GM19397 (cell line): ENCODE measurements at regions not wholly inside any gene's neighbourhood (a gene's known extent, or its start where the extent isn't known, plus 50 kb on each side); places are given as distances from the start of the nearest gene placed in this dataset.

ENCODE experiments used
- ATAC-seq: cut with Tn5 transposase; IDR thresholded peaks from one replicate; pipeline ENCODE4 v1.9.1; 2021; ENCODE audit warnings: mild to moderate bottlenecking, moderate library complexity; ENCODE audit not compliant: unreplicated experiment

DNA sequence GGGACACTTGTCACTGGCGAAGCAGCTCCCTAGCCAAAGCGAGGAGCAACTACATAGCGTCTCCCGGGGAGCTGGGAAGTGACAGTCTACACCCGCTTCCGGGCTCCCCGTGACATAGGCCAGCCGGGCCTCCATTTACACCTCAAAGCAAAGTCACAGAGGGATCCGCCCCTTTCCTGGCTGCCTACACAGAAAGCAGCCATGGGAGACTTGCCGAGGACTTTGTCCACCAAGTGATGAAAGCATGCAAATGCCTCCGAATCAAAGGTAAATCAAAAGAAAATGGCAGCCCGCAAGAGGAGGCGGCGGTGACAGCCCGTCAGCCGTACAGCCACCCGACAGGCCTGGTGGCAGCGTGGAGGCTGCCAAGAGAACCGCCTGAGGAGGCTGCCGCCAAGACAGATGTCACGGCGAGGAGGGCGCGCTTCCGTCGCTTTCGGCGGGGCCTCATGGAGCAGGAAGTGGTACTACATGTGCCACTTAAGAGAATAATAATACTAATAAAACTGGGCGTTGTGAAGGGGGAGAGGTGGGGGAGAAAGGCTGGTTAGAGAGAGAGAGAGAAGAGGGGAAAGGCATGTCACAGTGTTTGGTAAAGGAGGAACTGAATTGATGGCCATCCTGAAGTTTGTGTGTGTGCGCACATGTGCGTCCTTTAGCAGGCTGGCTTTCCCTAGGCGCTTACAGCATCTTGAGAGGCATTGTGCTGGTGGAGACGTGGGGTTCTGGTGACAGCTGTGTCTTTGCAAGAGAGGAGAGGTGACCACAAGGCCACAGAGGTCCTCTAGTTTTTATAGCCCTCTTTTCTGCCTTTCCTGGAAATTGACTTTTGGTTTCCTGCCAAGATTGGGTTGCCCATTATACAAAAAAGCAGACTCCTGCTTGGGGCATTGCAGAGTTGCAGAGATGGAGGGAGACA is 661.7 kb downstream of the VRK1 start:
- no peak for ATAC-seq

DNA sequence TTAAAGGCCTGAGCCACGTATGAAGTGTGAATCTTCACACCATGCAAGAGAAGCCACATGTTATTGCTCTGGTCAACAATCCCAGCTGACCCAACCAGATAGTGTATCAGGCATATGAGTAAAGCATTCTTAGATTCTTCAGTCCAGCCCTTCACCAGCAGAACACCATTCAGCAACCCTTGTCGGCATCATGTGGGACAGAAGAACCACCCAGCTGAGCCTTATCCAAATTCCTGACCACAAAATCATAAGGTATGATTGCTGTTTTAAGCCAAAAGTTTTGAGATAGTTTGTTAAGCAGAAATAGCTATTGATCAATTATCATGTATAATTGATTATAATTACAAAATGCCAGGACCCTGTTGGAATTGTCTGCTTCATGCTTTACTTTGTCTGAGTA is 664.9 kb downstream of the VRK1 start:
- ATAC-seq = no peak

DNA sequence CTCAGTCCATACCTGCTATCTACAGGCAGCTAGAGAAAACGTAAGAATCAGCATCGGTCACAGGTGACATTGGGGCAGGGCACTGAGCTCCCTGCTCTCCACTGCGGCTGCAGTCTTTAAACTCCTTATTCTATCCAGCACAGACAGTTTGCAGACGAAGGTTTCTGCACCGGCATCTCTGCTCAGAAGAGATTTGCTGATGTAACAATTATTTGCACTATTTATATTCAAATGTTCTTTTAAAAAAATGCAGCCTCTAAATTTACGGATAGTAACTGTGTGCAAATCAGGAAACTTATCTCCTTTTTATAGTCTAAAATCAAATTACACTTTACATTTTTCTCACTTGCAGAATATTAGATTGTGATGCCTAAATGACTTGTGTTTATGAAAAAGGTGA is 671.0 kb downstream of the VRK1 start:
- ATAC-seq = no peak

DNA sequence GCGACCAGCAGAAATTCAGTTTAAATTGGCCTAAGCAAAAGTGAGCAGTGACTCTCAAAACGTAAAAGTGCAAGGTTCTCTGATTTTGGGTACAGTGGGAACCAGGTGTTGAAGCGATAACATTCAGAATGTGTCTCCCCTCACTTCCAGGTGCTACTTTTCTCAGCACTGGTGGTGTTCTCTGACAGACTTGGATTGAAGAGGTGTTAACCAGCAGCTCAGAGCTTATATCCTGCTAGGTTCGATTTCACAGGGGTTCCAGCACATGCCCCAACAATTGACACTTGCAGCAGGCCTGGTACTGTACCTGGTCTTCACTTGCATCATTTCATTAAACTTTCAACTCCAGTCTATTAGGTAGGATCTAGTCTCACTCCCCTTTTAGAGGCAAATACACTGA is 680.2 kb downstream of the VRK1 start:
- no peak for ATAC-seq

DNA sequence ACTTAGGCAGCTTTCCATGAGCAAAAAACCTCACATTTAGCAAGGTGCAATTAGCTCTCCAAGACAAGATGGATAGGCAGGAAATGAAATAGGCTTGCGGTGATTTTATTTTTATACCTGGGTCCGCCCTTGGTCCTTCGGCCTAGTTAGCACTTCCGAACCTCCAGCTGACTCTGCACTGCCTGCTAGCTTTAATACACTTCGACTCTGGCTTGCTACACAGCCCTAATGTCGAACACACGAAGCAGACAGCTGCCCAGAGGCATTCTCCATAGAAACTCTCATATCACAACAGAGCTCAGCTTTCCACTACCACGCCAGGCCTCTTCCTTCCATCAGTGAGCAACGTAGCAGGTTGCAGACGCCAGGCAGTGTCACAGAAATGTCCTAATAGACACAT is 688.0 kb downstream of the VRK1 start:
- ATAC-seq = no peak

DNA sequence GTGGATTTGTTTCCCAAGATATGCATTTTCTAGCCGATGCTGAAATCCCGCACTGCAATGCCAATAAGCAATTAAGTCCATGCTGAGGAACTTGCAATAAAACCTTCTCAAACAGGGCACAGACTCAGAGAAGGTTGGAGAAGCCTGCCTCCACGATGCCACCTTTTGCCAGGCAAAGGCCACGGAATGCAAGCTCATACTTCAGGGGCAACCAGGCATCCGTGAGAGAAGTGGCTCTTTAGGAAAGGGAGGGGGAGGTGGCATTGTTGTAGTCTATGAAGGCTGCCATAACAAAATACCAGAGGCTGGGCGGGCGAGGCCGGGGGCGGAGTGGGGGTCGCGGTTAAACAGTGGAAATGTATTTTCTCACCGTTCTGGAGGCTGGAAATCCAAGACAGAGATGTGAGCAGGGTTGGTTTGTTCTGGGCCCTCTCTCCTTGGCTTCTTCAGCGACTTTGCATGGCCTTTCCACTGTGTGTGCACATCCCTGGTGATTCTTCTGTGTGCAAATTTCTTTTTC is 689.5 kb downstream of the VRK1 start:
- ATAC-seq = no peak

DNA sequence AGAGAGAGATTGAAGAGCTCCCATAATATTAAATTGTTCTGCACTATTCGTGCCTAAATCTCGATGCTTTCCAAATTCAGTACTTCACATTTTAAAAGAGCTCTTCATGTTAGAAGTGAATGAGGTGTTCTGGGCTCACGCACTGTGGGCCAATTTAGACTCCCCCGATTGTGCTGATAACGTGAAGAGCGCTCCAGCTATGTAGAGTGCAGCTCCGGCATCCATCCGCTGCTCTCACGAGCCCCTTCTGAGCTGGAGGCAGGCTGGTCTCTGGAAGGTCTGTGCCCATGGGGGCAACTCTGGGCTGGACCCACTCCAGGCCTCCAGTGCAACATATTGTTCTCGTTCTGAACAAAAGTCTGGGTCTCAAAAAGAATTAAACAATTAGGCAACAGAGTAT is 692.6 kb downstream of the VRK1 start:
- no peak for ATAC-seq

DNA sequence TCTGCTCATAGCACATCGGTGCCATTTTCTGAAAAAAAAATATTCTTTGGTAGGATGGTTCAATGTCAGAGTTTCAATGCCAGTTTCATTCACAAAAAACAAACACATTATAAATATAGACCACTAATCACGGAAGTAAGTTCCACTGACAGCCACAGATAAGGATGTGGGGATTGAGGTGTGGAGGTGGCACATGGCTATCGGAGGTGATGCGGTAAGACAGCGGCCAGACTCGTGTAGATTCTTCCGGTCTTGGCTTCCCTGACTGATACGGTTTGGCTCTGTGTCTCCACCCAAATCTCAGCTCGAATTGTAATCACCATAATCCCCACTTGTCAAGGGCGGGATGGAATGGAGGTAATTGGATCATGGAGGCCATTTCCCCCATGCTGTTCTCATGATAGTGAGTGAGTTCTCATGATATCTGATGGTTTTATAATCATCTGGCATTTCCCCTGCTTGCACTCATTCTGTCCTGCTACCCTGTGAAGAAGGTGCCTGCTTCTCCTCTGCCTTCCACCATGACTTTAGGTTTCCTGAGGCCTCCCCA is 693.4 kb downstream of the VRK1 start:
- ATAC-seq = no peak

DNA sequence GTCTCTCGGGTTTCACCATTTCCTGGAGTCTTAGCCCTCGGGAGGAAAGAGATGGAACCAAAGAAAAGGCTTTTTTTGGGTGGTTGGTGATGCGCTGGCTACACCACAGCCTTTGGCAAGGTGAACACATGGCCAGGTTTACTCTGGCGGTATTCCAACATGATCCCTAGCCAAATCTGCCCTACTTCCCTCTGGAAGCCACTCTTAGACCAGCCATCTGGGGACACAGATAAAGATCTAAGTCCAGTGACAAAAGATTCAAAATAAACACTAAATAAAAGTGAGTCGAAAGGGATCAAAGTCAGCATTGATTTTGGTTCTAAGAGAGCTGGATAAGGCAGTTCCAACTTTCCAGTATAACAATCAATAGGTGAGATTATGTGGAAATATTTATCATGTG is 694.5 kb downstream of the VRK1 start:
- no peak for ATAC-seq

DNA sequence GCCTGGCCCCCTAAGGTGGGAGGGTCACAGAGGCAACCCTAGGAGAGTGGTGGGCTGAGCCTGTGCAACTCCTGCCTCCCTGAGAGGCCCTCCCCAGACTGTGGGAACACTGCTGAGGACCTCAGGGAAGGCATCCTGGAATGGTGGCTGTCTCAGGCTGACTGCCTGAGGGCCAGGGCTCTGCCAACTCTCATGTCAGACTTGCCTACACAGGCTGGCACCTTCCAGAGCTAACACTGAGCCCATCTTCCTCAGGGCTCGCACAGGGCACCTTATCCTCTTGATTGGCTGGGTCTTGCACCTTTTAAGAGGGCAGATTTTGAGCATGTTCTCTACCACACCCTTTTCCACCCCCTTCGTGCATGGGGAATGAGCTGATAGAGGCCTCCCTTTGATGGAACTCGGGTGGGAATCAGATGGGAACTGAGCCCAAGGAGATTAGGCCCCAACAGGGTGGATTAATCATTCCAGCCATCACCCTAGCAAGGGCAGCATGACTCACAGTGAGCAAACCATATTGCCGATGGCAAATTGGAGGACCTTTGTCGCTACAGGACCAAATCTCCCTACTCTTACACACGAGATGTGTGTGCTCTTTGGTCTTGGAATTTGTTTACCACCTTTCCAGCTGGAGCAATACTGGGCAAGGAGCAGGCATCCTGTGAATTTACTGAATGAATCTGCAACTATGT is 702.8 kb downstream of the VRK1 start:
- no peak for ATAC-seq

DNA sequence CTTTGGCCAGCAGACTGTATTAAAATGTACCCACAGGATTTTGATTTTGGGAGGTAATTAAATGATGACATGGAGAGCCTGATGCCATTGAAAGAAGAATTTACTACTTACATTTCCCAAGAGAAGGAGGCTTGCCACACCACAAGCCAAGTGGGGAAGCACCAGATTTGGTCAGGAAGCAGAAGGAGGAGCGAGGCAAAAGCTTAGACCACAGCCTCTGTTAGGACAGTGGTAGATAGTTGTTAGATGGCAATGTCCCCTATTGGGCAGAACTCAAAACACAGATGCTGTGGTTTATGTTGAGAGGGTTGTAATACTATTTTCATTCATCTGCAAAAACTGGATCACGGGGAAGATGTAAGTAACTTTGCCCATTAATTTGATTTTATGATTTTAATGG is 709.4 kb downstream of the VRK1 start:
- ATAC-seq = no peak

DNA sequence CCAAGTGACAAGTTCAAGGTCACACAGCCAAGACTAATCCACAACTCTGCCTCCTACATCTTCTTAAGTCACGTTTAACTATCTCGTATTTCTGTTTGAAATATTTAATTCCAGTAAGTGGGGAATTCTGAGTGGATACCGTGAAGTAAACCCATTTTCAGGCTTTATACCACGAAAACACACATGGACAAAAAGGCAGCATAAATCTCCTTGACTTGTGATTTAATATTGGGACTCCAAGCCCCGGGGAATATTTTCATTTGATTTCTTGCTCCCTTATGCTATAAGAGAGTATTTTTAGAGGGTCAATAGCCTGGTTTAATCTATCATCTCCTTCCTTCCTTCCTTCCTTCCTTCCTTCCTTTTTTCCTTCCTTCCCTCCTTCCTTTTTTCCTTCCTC is 716.7 kb downstream of the VRK1 start:
- ATAC-seq = no peak

DNA sequence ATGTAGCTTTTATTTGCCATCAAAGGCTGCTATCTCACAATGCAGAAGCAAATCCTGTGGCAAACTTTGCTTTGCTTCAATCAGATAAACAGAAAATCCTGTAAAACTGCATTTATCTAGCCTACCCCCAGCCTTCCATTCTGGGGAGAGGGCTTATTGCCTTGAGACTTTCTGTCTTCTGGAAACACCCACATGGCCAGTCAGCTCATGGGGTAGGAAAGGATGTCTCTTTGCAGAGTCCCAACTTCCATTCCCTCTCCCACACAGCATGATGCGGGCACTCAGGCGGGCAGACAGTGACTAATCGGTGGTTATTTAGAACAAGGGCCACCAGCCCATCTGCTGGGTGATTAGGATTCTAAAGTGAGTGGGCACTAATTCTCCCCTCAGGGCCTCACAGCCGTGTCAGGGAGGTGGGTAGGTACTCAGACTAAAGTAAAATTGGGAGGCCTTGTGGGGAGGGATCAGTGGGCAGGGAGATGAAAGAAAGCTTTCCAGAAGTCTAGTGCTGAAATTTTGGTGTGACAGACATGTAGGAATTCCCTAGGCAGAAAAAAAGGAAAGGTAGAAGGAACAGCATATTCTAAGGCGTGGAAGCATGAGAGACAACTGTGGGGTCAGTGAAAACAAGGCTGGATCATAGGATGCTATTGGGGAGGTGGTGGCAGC is 720.5 kb downstream of the VRK1 start:
- ATAC-seq = no peak

DNA sequence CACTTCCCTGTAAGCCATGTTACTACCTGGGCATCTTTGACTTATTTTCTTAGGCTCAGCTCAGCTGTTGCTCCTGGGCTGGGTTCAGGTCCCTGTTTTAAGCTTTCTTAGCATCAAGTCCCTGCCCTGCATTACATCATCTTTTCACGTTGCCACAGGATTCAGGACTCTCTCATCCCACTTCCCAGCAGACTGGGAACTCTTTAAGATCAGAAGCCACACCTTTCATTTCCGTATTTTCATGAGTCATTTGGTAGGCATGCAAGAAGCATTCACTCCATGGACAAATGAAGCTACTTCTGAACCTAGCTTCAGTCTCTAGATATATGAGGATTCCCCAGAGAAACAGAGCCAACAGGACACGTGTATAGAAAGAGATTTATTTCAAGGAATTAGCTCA is 726.8 kb downstream of the VRK1 start:
- no peak for ATAC-seq

DNA sequence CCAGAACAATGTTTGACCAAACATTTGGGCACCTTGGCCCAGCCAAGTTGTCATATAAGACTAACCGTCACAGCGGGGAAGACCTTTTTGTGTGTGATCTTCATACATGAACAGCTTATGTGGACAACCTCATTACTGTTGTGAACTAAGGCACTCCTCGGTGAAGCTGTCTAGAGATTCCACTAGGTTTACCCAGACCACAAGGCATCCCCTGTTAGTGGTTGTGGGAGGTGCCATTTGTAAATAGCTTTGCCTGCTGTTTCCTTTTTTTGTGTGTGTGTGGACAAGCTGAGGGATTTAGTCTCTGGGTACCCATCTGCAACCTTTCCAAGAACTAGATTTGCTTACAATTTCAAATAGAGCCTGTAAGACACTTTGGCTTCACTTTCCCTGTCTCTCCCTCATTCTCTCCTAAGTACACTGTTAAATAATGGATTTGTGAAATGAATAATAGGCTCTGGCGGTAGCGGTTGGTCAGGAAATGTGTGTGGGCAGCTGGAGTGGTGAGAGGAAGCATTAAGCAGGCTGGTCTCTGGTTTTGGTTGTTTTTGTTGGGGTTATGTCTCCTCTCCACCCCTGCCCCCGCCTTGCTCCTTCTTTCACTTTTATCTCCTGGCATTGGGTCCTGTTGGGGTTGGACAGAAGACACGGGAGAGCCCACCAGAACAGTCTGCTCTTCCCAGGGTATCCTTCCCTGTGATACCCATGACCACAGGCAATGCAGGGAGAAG is 727.6 kb downstream of the VRK1 start:
- ATAC-seq = no peak

DNA sequence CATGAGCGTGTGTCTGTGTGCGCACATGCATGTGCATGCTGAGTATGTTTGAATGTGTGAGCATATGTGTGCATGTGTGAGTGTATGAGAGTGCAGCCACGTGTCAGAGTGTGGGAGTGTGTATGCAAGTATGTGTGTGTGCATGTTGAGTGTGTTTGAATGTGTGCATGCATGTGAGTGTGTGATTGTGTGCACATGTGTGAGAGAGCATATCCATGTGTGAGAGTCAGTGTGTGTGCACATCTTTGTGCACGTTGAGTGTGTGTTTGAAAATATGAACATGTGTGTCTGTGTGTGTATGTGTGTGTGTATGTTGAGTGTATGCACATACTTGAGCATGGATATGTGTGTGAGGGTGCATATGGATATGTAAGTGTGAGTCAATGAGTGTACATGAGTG is 730.8 kb downstream of the VRK1 start:
- no peak for ATAC-seq

DNA sequence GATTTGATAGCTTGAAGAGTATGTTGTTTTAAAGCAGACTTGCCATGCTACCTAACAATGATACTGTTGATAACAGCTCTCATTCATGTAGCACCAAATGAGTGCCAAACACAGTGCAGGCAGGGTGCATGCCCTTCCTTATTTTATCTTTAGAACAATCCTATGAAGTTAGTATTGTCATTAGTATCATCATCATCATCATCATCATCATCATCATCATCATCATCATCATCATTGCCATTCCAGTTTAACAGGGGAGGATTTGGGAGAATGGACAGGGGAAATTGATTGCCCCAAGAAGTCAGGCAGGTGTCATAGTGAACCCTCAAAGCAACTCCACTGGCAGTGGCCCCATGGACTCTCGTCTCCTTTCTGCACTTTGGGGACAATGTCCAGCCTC is 734.9 kb downstream of the VRK1 start:
- ATAC-seq = no peak

DNA sequence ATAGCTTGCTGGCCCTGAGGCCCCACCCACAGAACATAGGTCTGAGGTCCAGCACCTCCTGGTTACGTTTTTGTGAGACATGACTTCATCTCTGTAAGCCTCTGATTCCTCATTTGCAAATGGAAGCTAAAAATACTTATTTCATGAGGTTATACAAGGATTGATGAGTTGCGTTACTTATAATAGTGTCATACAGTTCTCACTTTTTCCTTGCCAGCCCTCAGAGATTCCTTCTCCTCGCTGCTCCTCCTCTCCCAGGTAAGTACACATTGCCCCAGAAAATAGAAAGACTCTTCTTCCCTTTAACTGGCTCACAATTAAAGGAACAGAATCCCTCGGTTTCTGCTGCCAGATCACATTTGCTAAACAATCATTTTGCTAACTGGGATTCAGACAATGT is 739.2 kb downstream of the VRK1 start:
- no peak for ATAC-seq

DNA sequence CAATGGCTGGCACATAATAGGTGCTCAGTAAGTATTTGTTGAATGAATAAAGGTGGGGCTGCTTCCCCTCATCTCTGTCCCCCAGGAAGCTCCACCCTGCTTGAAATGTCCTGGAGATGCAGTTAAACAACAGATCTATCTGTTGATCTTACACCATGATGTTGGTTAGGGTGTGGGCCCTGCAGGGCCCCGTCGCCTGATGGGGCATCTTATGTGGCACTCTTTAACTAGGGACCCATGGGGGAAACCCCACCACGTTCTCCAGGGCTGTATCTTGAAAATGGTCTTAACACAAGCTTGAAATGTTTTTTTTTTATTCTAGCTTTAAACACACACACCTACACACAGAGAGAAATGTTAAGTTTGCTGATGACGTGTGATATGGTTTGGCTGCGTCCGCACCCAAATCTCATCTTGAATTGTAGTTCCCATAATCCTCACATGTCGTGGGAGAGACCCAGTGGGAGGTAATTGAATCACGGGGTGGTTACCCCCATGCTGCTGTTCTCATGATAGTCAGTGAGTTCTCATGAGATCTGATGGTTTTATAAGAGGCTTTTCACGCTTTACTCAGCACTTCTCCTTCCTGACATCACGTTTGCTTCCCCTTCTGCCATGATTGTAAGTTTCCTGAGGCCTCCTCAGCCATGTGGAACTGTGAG is 741.7 kb downstream of the VRK1 start:
- no peak for ATAC-seq

DNA sequence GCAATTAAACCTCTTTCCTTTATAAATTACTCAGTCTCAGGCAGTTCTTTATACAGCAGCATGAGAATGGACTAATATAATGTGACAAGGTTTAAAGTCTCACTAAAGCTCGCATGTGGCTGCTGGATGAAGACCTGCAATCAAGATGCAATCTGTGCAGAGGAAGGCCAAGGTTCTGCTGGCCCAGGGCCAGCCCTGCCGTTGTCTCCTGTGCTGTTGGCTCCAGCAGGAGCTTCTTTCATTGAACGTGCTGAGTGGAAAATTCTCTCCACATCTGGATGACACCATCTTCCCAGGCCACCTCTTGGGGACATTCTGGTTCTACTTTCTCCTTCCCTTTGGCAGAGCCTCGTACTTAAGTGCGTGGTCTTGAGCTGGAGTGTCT is 742.2 kb downstream of the VRK1 start:
- no peak for ATAC-seq
